ENCODE measurements at regions not wholly inside any gene's neighbourhood (a gene's known extent, or its start where the extent isn't known, plus 50 kb on each side); places are given as distances from the start of the nearest gene placed in this dataset.

DNA sequence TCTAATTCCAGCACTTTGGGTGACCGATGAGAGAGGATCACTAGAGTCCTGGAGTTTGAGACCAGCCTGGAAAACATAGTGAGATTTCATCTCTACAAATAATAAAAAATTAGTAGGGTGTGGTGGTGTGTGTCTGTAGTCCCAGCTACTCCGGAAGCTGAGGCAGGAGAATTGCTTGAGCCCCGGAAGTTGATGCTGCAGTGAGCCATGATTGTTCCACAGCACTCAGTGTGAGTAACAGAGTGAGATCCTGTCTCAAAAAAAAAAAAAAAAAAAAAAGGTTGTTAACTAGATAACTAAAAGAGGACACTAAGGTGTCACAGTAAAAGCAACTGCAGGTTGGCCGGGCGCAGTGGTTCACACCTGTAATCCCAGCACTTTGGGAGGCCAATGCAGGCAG, 121.3 kb upstream of the MAX start:
- DNase-seq (ENCODE audit: low read depth, low spot score) = no peak

- no peak for DNase-seq (ENCODE audit: low read depth, low spot score)
Observed at GRCh38 chr14:65224799-65225198, 122.5 kb upstream of the MAX start.

GRCh38 chr14:65225299-65226159, 123.2 kb upstream of the MAX start:
- no peak for DNase-seq (ENCODE audit: low read depth, low spot score)

DNA sequence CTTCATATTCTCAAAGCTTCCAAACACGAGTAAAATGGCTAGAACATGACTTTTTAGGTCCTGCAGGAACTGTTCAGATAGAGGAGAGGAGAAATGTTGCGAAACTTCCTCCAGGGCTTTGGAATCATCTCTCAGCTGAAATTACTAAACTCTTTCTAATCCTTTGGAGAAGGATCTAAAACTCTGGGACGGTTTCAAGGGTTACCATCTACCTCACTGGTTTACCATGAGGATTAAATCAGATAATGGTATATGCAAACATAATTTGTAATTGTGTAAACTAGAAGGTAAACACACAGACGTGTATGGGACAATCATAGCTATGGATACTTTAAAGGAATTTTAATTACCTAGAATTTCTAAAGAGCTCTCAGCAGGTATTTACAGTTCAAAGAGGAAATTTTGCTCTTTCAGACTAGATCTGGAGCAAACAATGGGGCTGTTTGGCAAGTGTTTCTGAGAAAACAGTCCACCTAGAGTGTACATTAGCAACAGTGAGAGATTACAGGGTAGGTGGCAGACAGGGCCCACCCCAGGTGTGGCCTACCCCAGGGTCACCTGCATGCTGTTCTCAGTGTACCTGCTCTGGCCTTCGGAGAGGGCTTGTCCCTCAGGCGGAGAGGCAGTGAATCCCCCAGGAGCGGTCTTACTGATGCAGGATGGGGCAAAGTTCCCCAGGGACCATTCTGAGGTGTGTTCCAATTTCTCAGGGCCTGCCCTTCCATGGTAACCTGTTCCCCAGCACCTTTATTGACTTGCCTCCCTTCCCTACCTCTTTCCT, 124.7 kb upstream of the MAX start:
- no peak for DNase-seq (ENCODE audit: low read depth, low spot score)

- DNase-seq (ENCODE audit: low read depth, low spot score) = no peak
Observed at GRCh38 chr14:65228436-65228835, 126.1 kb upstream of the MAX start.

GRCh38 chr14:65228956-65229747, 126.8 kb upstream of the MAX start:
- no peak for DNase-seq (ENCODE audit: low read depth, low spot score)

- DNase-seq (ENCODE audit: low read depth, low spot score) = no peak
Observed at GRCh38 chr14:65229748-65230728, 127.7 kb upstream of the MAX start.

DNA sequence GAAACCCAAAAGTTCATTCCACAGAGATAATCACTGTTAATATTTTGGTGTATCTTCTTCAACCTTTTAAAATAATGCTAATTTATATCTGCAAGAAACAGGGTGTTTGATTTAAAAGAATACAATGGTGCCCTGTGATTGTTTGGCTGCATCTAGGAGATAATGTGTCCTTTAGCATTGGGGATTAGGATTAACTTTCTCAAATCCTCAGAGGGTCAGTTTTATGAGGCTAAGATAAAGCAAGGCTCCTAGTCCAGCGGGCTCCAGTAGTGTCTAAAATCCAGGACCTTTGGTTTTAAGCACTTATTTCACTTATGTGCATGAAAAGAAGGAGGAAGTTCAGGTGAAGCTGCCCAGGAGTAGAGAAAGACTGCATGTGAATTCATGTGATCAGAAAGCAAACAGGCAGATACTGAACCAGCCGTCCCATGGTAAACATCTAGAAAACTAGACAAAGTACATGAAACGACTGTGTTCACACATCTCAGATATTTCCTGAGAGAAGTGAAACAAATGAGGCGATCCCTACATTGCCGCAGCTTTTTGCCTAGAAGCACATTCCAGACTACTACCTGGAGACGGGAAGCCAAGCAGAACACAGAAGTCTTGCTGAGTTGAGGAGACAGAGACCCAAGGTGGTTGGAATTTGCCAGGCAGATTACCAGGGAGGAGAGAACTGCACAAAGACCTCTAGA, 129.1 kb upstream of the MAX start:
- DNase-seq (ENCODE audit: low read depth, low spot score) = no peak

- no peak for DNase-seq (ENCODE audit: low read depth, low spot score)
Observed at GRCh38 chr14:65234752-65235361, 132.5 kb upstream of the MAX start.

GRCh38 chr14:65237023-65237814, 134.9 kb upstream of the MAX start:
- no peak for DNase-seq (ENCODE audit: low read depth, low spot score)

DNA sequence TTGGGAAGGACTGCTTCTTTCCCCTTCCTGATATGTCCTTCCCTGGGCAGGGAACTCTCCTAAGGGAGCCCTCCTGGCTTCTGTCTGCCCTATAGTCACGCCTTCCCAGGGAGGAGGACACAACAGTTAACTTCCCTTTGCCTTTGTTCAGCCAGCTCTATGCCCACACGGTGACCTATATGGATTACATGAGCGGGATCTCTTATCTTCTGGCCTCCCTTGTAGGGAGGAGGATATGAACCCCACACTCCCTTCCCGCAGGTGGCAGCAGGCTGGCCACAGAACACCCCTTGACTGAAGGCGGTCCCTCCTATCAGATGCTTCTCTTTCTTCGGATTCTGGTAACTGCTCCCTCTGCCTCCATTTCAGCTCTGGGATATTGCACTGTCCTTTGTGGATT, 135.6 kb upstream of the MAX start:
- no peak for DNase-seq (ENCODE audit: low read depth, low spot score)

GRCh38 chr14:65238456-65238855, 136.1 kb upstream of the MAX start:
- DNase-seq (ENCODE audit: low read depth, low spot score) = no peak

GRCh38 chr14:65239143-65239937, 137.0 kb upstream of the MAX start:
- no peak for DNase-seq (ENCODE audit: low read depth, low spot score)

GRCh38 chr14:65239938-65240296, 137.6 kb upstream of the MAX start:
- DNase-seq (ENCODE audit: low read depth, low spot score) = no peak

DNA sequence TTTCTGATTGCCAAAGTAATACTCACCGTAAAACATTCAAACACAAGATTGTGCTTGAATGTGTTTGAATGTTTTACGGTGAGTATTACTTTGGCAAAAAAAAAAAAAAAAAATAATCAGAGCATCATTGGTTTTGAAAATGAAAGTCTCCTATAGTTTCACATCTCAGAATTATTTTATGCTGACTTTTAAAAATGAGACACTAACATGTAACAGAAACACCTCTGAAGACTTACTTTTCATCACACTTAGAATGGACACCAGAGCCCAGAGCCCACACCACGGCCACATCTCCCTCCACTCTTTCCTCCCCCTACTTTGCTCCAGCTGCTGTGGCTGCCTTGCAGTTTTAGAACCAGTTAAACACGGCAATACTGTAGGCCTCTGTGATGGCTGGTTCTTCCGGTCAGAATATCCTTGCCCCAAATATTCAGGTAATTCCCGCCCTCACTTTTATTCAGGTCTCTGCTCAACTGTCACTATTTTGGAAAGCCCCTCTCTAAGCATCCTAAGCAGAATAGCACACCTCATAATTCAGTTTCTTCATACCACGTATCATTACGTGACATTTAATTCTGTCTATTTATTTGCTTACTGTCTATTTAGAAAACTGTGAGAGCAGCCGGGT, 138.9 kb upstream of the MAX start:
- no peak for DNase-seq (ENCODE audit: low read depth, low spot score)

- DNase-seq (ENCODE audit: low read depth, low spot score) = no peak
Observed at GRCh38 chr14:65242732-65243134, 140.4 kb upstream of the MAX start.

GRCh38 chr14:65243766-65244442, 141.6 kb upstream of the MAX start:
- no peak for DNase-seq (ENCODE audit: low read depth, low spot score)

Data from iPS DF 19.7 (cell line).